Amniotic stem cell (primary cell): ENCODE measurements at regions not wholly inside any gene's neighbourhood (a gene's known extent, or its start where the extent isn't known, plus 50 kb on each side); places are given as distances from the start of the nearest gene placed in this dataset.
"Not testable (repeated sequence)": the region's sequence is repeated elsewhere in the genome, so short reads cannot be mapped to it uniquely, and the experiment has no call there.

Experiments used
- DNase-seq: peaks from one replicate; lab custom pipeline; 2025; lab: John Stamatoyannopoulos, UW

DNA sequence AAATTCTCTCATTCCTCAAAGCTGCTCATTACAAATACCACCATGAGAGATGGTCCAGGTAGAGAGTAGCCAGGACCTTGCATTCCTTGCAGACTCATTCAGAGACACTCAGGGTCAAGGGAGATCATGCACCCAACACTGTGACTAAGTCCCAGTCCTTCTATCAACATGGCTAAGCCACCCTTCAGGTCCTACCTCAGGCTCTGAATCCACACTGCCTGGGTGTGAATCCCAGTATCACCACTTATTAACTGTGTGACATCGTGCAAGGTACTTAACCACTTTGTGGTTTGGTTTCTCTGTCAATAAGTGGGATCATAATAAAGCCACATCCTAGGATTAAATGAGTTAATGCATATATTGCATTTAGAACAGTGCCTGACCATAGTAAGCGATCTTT lies 124.1 kb upstream of the NEIL3 start:
- no peak for DNase-seq

- no peak for DNase-seq
Observed at GRCh38 chr4:177187371-177187770, 122.3 kb upstream of the NEIL3 start.

- no peak for DNase-seq
Observed at GRCh38 chr4:177190995-177191580, 118.6 kb upstream of the NEIL3 start.

- DNase-seq: no peak
Observed at GRCh38 chr4:177191586-177191985, 118.1 kb upstream of the NEIL3 start.

DNA sequence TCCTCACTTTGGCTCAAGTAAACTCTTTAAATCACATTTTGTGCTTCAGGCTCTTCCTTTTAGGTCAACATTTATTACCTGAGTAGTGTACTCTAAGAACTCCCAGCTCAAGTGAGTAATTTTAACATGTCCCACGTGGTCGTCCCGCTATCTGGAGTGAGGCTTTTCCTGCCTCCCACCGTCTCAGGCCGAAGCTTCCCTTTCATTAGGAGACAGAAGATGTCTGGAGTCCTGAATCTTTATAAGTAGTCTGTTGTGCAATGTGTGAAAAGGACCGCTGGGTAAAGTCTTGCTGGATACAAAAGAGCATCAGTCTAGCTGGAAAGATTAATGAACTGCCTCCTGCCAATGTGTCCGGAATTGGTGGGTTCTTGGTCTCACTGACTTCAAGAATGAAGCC lies 117.7 kb upstream of the NEIL3 start:
- no peak for DNase-seq

DNA sequence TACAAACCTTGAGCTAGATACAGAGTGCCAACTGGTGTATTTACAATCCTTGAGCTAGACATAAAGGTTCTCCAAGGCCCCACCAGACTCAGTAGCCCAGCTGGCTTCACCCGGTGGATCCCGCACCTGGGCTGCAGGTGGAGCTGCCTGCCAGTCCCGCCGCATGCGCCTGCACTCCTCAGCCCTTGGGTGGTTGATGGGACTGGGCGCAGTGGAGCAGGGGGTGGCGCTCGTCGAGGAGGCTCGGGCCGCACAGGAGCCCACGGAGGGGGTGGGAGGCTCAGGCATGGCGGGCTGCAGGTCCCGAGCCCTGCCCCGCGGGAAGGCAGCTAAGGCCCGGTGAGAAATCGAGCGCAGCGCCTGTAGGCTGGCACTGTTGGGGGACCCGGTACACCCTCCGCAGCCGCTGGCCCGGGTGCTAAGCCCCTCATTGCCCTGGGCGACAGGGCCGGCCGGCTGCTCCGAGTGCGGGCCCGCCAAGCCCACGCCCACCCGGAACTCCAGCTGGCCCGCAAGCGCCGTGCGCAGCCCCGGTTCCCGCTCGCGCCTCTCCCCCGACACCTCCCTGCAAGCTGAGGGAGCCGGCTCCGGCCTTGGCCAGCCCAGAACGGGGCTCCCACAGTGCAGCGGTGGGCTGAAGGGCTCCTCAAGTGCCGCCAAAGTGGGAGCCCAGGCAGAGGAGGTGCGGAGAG lies 116.5 kb upstream of the NEIL3 start:
- DNase-seq: not testable (repeated sequence)

DNA sequence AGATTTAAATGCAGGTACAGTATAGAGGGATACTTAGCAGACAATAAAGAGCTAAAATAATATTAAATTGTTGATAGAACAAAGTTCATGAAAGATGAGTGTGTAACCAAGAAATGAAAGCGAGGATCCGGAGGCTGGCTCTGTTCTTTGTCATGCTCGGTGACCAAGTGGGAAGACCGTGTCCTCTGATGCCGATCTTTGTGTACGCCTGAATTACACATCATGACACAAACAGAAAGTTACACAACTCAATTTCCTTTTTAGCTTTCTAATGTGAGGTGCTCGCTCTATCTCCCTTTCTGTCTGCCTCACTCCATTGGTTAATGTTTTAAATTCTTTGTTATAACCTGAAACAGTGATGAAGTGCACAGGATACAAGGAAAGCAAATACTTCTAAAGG lies 114.8 kb upstream of the NEIL3 start:
- no peak for DNase-seq

- DNase-seq: no peak
Observed at GRCh38 chr4:177196615-177197014, 113.1 kb upstream of the NEIL3 start.

GRCh38 chr4:177201614-177202013 lies 108.1 kb upstream of the NEIL3 start:
- DNase-seq: no peak

DNA sequence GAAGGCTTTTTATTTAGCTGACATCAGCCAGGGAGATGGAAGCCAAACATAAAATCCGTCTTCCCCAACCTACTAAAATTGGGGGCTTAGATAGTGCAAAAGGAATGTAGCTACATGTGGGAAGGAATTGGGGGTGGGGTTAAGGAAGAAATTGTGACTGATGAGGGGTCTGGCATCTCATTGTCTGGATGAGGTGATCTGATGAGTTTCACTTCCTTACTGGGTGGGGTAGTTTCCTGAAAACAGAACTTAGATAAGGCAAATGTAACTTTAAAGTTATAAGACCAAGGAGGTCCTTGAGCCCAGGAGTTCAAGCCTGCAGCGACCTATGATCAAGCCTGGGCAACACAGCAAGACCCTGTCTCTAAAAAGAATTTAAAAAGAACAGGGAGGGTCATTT lies 105.5 kb upstream of the NEIL3 start:
- no peak for DNase-seq

DNA sequence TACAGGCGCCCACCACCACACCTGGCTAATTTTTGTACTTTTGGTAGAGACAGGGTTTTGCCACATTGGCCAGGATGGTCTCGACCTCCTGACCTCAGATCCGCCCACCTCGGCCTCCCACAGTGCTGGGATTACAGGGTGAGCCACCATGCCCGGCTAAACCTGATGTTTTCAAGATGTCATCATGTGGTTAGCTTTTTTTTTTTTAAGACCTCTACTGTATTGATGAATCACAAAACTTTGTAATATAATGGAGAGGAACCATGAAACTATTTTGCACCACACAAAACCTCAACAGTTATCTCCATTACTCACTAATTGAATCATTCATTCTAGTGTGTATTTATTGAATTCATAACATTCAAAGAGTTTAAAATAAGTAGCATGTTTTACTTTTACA lies 94.7 kb upstream of the NEIL3 start:
- DNase-seq: no peak

DNA sequence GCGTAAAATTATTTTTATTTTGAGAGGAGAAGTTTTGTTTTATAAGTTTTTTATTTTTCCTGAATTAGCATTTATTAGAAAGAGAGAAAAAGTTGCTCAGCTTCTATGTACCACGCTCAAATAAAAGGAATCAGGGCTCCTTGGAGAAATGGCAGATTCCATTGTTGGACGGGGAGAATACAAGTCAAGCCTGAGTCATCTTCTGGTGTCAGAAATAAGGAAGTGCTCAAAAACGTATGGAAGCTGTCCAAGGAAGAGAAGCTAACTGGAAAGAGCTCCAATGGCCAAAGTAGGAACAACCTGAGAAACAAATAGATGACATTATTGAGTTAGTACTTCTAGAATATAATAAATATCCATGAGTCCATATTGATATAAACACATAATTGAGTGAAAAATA lies 89.3 kb upstream of the NEIL3 start:
- DNase-seq: no peak

DNA sequence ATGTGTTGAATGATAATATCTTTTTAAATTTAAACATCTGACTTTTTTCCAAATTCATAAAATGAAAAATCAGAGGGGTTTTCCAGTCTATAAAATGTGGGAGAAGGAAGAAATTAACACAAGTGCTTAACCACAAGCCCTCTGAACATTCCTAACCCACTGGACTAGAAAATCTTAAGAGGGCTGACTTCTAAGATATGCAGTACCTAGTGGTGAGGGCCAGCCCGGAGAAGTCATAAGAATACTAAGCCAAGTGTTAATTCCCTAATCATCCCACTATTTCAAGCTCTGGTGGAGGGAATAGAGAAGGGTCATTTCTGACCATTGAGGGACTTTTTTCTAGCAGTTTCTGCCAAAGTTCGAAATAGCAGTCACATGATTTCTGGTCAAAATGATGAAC lies 86.9 kb upstream of the NEIL3 start:
- DNase-seq: no peak

DNA sequence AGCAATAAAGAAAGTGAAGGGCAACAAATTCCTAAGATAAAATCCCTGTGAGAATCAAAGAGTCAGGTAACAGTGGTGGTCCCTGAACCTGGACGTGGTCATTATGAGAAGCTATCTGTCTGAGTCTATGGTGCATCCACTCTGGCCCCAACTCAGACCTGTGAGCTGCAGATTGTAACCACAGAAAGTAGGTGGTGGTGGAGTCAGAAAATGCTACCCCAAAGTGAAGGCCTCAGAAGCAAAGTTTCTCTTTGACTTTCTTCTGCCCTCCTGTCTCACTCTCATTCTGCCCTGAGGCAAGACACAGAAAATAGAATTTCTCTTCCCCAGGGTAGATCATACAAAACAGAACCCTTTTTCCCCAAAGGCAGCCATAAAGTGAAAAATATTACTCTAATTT lies 84.1 kb upstream of the NEIL3 start:
- no peak for DNase-seq

- no peak for DNase-seq
Observed at GRCh38 chr4:177227636-177228035, 82.0 kb upstream of the NEIL3 start.

DNA sequence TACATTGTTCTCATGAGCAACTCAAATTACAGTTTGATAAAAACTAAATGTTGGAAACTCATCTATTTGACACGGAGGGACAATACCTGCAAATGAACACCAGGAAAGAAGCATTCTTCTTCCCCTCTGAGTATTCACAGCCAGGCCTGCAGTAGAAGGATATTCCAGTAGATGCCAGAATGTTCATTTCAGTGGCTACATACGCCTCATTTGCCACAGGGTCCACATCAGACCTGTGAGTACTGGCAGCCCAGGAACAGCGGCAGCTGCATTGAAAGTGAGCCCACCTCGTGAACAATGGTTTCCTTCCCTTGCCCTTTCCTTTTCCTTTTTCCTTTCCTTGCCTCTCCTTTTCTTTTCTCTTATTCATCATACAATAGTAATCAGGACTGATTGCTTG lies 81.1 kb upstream of the NEIL3 start:
- DNase-seq: no peak

DNA sequence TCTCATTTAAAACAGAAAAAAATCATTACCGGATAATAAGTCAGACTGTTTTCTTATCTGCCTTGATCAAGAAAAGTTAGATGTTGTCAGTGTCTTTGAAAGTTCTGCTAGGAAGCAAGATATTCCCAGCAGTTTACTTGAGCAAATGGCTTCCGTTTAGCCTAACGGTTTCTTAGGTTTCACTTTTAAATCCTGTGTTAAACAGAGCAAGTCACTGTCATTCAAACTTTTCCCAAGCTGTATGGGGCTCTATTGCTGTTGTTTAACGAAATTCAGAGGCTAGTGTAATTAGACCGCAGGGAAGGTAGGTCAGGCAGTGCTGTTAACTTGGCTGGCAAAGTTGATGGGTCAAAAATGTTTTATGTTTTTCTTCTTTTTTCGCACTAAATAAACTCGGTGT lies 80.3 kb upstream of the NEIL3 start:
- DNase-seq: no peak

DNA sequence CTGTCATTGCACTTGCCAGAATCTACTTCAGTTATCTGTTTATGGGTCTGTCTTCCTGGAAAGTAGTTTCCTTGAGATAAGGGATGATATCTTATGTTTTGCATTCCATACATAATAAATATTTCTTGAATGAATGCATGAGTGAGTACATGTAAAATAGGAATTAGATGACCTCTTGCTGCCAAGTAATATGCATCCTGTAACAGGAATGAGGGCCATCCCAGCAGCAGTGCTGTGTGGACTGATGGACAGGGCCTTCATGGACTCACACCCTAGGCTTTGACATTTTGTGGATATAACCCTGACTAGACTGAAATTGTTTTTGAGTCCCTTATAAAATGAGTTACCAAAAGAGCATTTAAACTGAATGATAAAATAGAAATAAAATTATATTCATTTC lies 77.2 kb upstream of the NEIL3 start:
- no peak for DNase-seq

GRCh38 chr4:177235026-177235425 lies 74.6 kb upstream of the NEIL3 start:
- DNase-seq: no peak

- no peak for DNase-seq
Observed at GRCh38 chr4:177236886-177237285, 72.8 kb upstream of the NEIL3 start.

DNA sequence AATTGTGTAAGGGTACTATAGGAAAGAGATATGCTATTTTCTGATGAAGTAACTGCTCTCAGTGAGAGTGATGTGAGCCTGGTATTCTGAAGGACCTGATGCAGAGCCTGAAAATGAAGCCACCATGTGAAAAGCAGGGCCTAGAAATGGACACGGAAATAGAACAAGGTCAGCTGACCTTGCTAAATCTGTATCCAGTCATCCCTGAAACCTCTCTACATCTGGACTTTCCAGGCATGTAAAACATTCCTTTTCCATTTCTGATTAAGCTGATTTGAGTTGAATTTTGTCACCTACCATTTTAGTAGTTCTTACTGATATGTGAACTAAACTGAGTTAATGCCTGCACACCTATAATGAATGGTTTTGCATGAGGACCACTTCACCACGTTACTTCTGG lies 72.4 kb upstream of the NEIL3 start:
- DNase-seq: no peak

GRCh38 chr4:177239477-177239876 lies 70.2 kb upstream of the NEIL3 start:
- no peak for DNase-seq

DNA sequence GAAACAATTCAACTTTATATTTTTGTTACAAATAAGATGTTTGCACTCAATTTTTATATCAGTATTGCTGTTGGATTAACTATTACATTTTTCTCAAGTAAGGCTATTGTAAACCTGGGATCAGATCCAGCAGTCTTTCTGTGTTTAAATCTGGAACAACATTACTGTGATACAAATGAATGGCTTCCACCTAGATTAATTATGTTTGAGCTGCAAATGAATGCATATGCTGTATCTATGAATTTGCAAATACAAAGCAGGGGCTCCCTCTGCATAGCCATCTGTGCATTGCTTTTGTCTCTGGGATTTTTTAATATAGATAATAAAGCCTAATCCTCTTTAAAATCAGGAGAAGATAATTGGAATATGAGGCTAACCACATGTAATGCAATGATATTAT lies 69.8 kb upstream of the NEIL3 start:
- no peak for DNase-seq

DNA sequence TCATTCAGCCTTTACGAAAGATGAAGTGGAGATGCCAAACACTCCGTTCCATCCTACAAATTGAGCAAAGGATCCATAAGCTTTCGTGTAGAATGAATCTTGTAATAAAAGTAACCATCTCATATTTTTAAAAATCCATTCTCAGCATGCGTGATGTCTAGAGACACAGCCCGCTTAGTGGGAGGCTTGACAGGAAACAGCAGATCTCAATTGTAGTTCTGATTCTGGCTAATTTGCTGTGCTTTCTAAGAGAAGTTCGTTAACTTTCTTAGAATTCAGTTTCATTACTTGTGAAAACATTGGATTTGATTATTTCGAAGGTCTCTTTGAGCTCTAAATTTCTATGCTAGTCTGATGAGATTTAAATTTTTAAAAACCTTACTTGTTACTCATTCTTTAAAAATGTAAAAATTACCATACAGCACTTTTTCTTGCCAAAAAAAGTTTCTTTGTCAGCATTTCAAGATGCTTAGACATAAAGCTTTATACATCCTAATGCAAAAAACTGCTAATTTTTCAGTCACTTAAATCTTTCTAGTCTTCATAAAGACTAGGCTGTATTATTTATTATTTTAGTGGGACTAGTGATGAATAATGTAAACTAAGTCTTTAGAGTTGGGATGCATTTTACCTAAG lies 66.9 kb upstream of the NEIL3 start:
- no peak for DNase-seq
